ENCODE measurements at regions not wholly inside any gene's neighbourhood (a gene's known extent, or its start where the extent isn't known, plus 50 kb on each side); places are given as distances from the start of the nearest gene placed in this dataset.

DNA sequence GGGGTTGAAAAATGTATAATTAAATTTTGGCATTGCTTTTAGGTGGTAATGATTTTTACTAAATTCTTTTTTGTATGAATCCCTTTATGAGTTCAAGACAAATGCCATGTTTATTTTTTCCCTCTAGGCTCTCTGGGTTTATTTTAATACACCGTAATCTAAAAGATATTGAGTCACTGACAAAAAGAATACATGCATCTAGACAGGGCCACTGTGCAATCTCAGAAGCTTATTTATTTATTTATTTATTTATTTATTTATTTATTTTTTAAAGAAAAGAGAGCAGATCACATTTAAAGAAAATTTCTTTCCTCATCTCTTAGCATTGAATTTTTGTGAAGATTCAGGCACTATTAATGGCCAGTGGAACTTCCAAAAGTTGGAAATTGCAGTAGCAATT, 283.9 kb upstream of the SLC10A2 start:
- no peak for DNase-seq (ENCODE audit: low spot score)
- Histone ChIP-seq H3K27me3 (no peaks in the 10 kb centered on the region), H3K79me2 (no peaks in the 10 kb centered on the region), H3K36me3 (replicated peaks; ENCODE audit: insufficient read depth, low read depth) (no peaks in the 10 kb centered on the region), H3K4me2 (no peak overlapping the region), H3K4me3 (no peak overlapping the region), H3K27ac (no peak overlapping the region), H2AFZ (no peak overlapping the region), H3K4me1 (ENCODE audit: insufficient read depth) (no peaks in the 10 kb centered on the region), H3K9me3 (ENCODE audit: low read depth) (no peaks in the 10 kb centered on the region), H3K9me2 (replicated peaks; ENCODE audit: insufficient read depth) (no peaks in the 10 kb centered on the region), H4K20me1 (ENCODE audit: insufficient read depth, poor library complexity, severe bottlenecking) (no peaks in the 10 kb centered on the region)
- 88% methylated on average over 1 of the region's 1 CpG for whole genome bisulfite sequencing (ENCODE audit: low lambda C conversion rate, missing lambda C conversion rate)
- no peak for TF ChIP-seq EZH2 (IDR thresholded peaks at IDR 0.05; ENCODE audit: borderline replicate concordance)
- TF ChIP-seq, protein P1, sequence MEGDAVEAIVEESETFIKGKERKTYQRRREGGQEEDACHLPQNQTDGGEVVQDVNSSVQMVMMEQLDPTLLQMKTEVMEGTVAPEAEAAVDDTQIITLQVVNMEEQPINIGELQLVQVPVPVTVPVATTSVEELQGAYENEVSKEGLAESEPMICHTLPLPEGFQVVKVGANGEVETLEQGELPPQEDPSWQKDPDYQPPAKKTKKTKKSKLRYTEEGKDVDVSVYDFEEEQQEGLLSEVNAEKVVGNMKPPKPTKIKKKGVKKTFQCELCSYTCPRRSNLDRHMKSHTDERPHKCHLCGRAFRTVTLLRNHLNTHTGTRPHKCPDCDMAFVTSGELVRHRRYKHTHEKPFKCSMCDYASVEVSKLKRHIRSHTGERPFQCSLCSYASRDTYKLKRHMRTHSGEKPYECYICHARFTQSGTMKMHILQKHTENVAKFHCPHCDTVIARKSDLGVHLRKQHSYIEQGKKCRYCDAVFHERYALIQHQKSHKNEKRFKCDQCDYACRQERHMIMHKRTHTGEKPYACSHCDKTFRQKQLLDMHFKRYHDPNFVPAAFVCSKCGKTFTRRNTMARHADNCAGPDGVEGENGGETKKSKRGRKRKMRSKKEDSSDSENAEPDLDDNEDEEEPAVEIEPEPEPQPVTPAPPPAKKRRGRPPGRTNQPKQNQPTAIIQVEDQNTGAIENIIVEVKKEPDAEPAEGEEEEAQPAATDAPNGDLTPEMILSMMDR (IDR thresholded peaks at IDR 0.05; ENCODE audit: poor library complexity) = no peak
- TF ChIP-seq EZH2phosphoT487 (IDR thresholded peaks at IDR 0.05; ENCODE audit: low read depth, severe bottlenecking, unreplicated experiment) = no peak

- no peak for DNase-seq (ENCODE audit: low spot score)
- Histone ChIP-seq H4K20me1 (ENCODE audit: insufficient read depth, poor library complexity, severe bottlenecking) (no peaks in the 10 kb centered on the region), H2AFZ (no peak overlapping the region), H3K4me2 (no peak overlapping the region), H3K27me3 (no peaks in the 10 kb centered on the region), H3K9me2 (replicated peaks; ENCODE audit: insufficient read depth) (no peaks in the 10 kb centered on the region), H3K36me3 (replicated peaks; ENCODE audit: insufficient read depth, low read depth) (no peaks in the 10 kb centered on the region), H3K9me3 (ENCODE audit: low read depth) (peaks cover 5% of the 10 kb centered on the region), H3K4me3 (no peak overlapping the region), H3K4me1 (ENCODE audit: insufficient read depth) (no peaks in the 10 kb centered on the region), H3K79me2 (no peaks in the 10 kb centered on the region), H3K27ac (no peak overlapping the region)
- TF ChIP-seq EZH2 (IDR thresholded peaks at IDR 0.05; ENCODE audit: borderline replicate concordance) = no peak
- TF ChIP-seq, protein P1 (IDR thresholded peaks at IDR 0.05; ENCODE audit: poor library complexity) = no peak
- no peak for TF ChIP-seq EZH2phosphoT487 (IDR thresholded peaks at IDR 0.05; ENCODE audit: low read depth, severe bottlenecking, unreplicated experiment)
- 61% methylated on average over 6 of the region's 6 CpGs for WGBS (ENCODE audit: low lambda C conversion rate, missing lambda C conversion rate)
Measured at GRCh38 chr13:103349211-103349980, 283.2 kb upstream of the SLC10A2 start.

GRCh38 chr13:103335241-103335640, 269.0 kb upstream of the SLC10A2 start:
- Histone ChIP-seq H3K9me2 (replicated peaks; ENCODE audit: insufficient read depth) (no peaks in the 10 kb centered on the region), H3K27me3 (no peaks in the 10 kb centered on the region), H3K27ac (no peak overlapping the region), H2AFZ (no peak overlapping the region), H3K4me2 (no peak overlapping the region), H3K4me1 (ENCODE audit: insufficient read depth) (no peaks in the 10 kb centered on the region), H4K20me1 (ENCODE audit: insufficient read depth, poor library complexity, severe bottlenecking) (no peaks in the 10 kb centered on the region), H3K9me3 (ENCODE audit: low read depth) (no peaks in the 10 kb centered on the region), H3K79me2 (no peaks in the 10 kb centered on the region), H3K36me3 (replicated peaks; ENCODE audit: insufficient read depth, low read depth) (no peaks in the 10 kb centered on the region), H3K4me3 (no peak overlapping the region)
- no peak for DNase-seq (ENCODE audit: low spot score)
- no peak for TF ChIP-seq EZH2 (IDR thresholded peaks at IDR 0.05; ENCODE audit: borderline replicate concordance)
- TF ChIP-seq, protein P1 (IDR thresholded peaks at IDR 0.05; ENCODE audit: poor library complexity) = no peak
- TF ChIP-seq EZH2phosphoT487 (IDR thresholded peaks at IDR 0.05; ENCODE audit: low read depth, severe bottlenecking, unreplicated experiment) = no peak
- WGBS (ENCODE audit: low lambda C conversion rate, missing lambda C conversion rate) = 85% methylated on average over 3 of the region's 3 CpGs

Data from hepatocyte (in vitro differentiated cells).